ENCODE measurements at regions not wholly inside any gene's neighbourhood (a gene's known extent, or its start where the extent isn't known, plus 50 kb on each side); places are given as distances from the start of the nearest gene placed in this dataset.

GRCh38 chr4:181431661-181432060 lies 811.5 kb upstream of the TENM3 start:
- H3K36me3 Mint-ChIP-seq (ENCODE audit: insufficient read depth, unreplicated experiment), result no peaks in the 10 kb centered on the region
- no peaks in the 10 kb centered on the region for H3K4me1 Mint-ChIP-seq (ENCODE audit: low read depth, unreplicated experiment)
- CTCF ChIA-PET, result no interaction called here
- Histone ChIP-seq H3K36me3 (ENCODE audit: control insufficient read depth, insufficient read depth, low read length) (no peaks in the 10 kb centered on the region), H3K9me3 (no peaks in the 10 kb centered on the region), H3K4me1 (no peaks in the 10 kb centered on the region), H3K4me3 (ENCODE audit: low read depth, low read length) (no peak overlapping the region), H3K27me3 (replicated peaks; ENCODE audit: control insufficient read depth, insufficient read depth, low read length) (no peaks in the 10 kb centered on the region)
- intact Hi-C loops (cut with micrococcal nuclease; ENCODE audit: unreplicated experiment), result no loop called here
- H3K9me3 Mint-ChIP-seq (ENCODE audit: unreplicated experiment), result no peaks in the 10 kb centered on the region
- H3K27me3 Mint-ChIP-seq (ENCODE audit: insufficient read depth, unreplicated experiment), result peaks cover 11% of the 10 kb centered on the region
- H3K27ac Mint-ChIP-seq (ENCODE audit: unreplicated experiment), result no peak overlapping the region
- no TSS peak for BruUV-seq (replicated peaks)
- POLR2A ChIA-PET, result no interaction called here
- no peak for TF ChIP-seq CTCF (IDR thresholded peaks at IDR 0.05; ENCODE audit: insufficient read depth in 1 of 2, low read depth in 1 of 2, low read length in 1 of 2, severe bottlenecking in 1 of 2, unreplicated experiment in 1 of 2)
- H3K4me3 Mint-ChIP-seq (ENCODE audit: unreplicated experiment), result no peak overlapping the region
- DNase-seq, result no peak

GRCh38 chr4:181432335-181432734 lies 810.9 kb upstream of the TENM3 start:
- Mint-ChIP-seq H3K4me1 (ENCODE audit: low read depth, unreplicated experiment) (no peaks in the 10 kb centered on the region), H3K27ac (ENCODE audit: unreplicated experiment) (no peak overlapping the region), H3K4me3 (ENCODE audit: unreplicated experiment) (no peak overlapping the region), H3K36me3 (ENCODE audit: insufficient read depth, unreplicated experiment) (no peaks in the 10 kb centered on the region), H3K9me3 (ENCODE audit: unreplicated experiment) (no peaks in the 10 kb centered on the region), H3K27me3 (ENCODE audit: insufficient read depth, unreplicated experiment) (peaks cover 11% of the 10 kb centered on the region)
- POLR2A ChIA-PET, result no interaction called here
- CTCF ChIA-PET, result no interaction called here
- no peak for DNase-seq
- H3K27me3 ChIP-seq (replicated peaks; ENCODE audit: control insufficient read depth, insufficient read depth, low read length), result no peaks in the 10 kb centered on the region
- H3K4me3 ChIP-seq (ENCODE audit: low read depth, low read length), result no peak overlapping the region
- H3K36me3 ChIP-seq (ENCODE audit: control insufficient read depth, insufficient read depth, low read length), result no peaks in the 10 kb centered on the region
- H3K4me1 ChIP-seq, result no peaks in the 10 kb centered on the region
- H3K9me3 ChIP-seq, result no peaks in the 10 kb centered on the region
- intact Hi-C loops (cut with micrococcal nuclease; ENCODE audit: unreplicated experiment), result no loop called here
- BruUV-seq (replicated peaks), result no TSS peak
- no peak for TF ChIP-seq CTCF (IDR thresholded peaks at IDR 0.05; ENCODE audit: insufficient read depth in 1 of 2, low read depth in 1 of 2, low read length in 1 of 2, severe bottlenecking in 1 of 2, unreplicated experiment in 1 of 2)

- intact Hi-C loops (cut with micrococcal nuclease; ENCODE audit: unreplicated experiment), result no loop called here
- H3K9me3 Mint-ChIP-seq (ENCODE audit: unreplicated experiment), result no peaks in the 10 kb centered on the region
- no peaks in the 10 kb centered on the region for H3K4me1 ChIP-seq
- H3K27me3 Mint-ChIP-seq (ENCODE audit: insufficient read depth, unreplicated experiment), result peaks cover 2% of the 10 kb centered on the region
- H3K4me3 ChIP-seq (ENCODE audit: low read depth, low read length), result no peak overlapping the region
- TF ChIP-seq CTCF (IDR thresholded peaks at IDR 0.05; ENCODE audit: insufficient read depth in 1 of 2, low read depth in 1 of 2, low read length in 1 of 2, severe bottlenecking in 1 of 2, unreplicated experiment in 1 of 2), result no peak
- CTCF ChIA-PET, result no interaction called here
- no peak overlapping the region for H3K27ac Mint-ChIP-seq (ENCODE audit: unreplicated experiment)
- no peaks in the 10 kb centered on the region for H3K27me3 ChIP-seq (replicated peaks; ENCODE audit: control insufficient read depth, insufficient read depth, low read length)
- BruUV-seq (replicated peaks), result no TSS peak
- no peaks in the 10 kb centered on the region for H3K36me3 Mint-ChIP-seq (ENCODE audit: insufficient read depth, unreplicated experiment)
- POLR2A ChIA-PET, result no interaction called here
- no peaks in the 10 kb centered on the region for H3K9me3 ChIP-seq
- no peaks in the 10 kb centered on the region for H3K36me3 ChIP-seq (ENCODE audit: control insufficient read depth, insufficient read depth, low read length)
- H3K4me3 Mint-ChIP-seq (ENCODE audit: unreplicated experiment), result no peak overlapping the region
- no peak for DNase-seq
- H3K4me1 Mint-ChIP-seq (ENCODE audit: low read depth, unreplicated experiment), result no peaks in the 10 kb centered on the region
Observed at GRCh38 chr4:181437895-181438294, 805.3 kb upstream of the TENM3 start.

All from Caco-2 (cell line).